ENCODE measurements at regions not wholly inside any gene's neighbourhood (a gene's known extent, or its start where the extent isn't known, plus 50 kb on each side); places are given as distances from the start of the nearest gene placed in this dataset.

DNA sequence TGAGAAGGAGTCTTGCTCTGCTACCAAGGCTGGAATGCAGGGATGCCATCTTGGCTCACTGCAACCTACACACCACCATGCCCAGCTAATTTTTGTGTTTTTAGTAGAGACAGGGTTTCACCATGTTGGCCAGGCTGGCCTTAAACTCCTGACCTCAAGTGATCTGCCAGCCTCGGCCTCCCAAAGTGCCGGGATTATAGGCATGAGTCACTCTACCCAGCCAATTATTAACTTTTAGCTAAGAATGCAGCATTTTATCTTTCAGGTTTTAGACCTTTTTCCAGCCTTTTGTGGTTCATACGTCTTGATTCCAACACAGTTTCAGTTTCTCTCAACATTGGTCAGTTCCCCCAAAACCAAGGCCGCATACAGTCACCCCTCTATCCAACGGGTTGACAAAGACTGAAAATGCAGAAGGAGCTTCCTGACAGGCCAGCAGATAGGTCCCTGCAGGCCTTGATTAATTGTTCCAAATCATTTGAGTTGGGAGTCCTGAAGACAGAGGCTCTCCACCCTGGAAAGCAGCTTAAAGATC, 262.2 kb upstream of the KLHL29 start:
- H3K4me1 ChIP-seq (ENCODE audit: control insufficient read depth, extremely low read depth, insufficient read depth, low read length) = no peaks in the 10 kb centered on the region
- H3K36me3 ChIP-seq (ENCODE audit: control insufficient read depth, insufficient read depth, low read length) = no peaks in the 10 kb centered on the region
- TF ChIP-seq, protein P1, sequence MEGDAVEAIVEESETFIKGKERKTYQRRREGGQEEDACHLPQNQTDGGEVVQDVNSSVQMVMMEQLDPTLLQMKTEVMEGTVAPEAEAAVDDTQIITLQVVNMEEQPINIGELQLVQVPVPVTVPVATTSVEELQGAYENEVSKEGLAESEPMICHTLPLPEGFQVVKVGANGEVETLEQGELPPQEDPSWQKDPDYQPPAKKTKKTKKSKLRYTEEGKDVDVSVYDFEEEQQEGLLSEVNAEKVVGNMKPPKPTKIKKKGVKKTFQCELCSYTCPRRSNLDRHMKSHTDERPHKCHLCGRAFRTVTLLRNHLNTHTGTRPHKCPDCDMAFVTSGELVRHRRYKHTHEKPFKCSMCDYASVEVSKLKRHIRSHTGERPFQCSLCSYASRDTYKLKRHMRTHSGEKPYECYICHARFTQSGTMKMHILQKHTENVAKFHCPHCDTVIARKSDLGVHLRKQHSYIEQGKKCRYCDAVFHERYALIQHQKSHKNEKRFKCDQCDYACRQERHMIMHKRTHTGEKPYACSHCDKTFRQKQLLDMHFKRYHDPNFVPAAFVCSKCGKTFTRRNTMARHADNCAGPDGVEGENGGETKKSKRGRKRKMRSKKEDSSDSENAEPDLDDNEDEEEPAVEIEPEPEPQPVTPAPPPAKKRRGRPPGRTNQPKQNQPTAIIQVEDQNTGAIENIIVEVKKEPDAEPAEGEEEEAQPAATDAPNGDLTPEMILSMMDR (conservative IDR thresholded peaks at IDR 0.05 in 1 of 2, IDR thresholded peaks at IDR 0.05 in 1 of 2; ENCODE audit: low read depth in 1 of 2, low read length in 2 of 2) = no peak
- TF ChIP-seq EZH2 (IDR thresholded peaks at IDR 0.05; ENCODE audit: low read length, missing control alignments) = no peak
- no peak overlapping the region for H3K4me3 ChIP-seq (replicated peaks in 1 of 4; ENCODE audit: control extremely low read depth in 1 of 4, insufficient read depth in 1 of 4, low read depth in 3 of 4, low read length in 4 of 4)
- H3K9ac ChIP-seq (ENCODE audit: insufficient read depth, low read length) = no peak overlapping the region
- H4K20me1 ChIP-seq (ENCODE audit: control insufficient read depth, extremely low read depth, insufficient read depth, low read length) = no peaks in the 10 kb centered on the region
- no peaks in the 10 kb centered on the region for H3K9me3 ChIP-seq (ENCODE audit: control insufficient read depth, insufficient read depth, low read depth, low read length)
- no peak overlapping the region for H3K4me2 ChIP-seq (ENCODE audit: extremely low read depth, insufficient read depth, low read length)
- H3K27me3 ChIP-seq (ENCODE audit: control insufficient read depth, insufficient read depth, low read length) = no peaks in the 10 kb centered on the region
- H3K27ac ChIP-seq (ENCODE audit: insufficient read depth, low read length) = no peak overlapping the region
- no peak for DNase-seq (ENCODE audit: low read depth in 2 of 2)
- no peak overlapping the region for H2AFZ ChIP-seq (ENCODE audit: low read length)
- H3K79me2 ChIP-seq (ENCODE audit: control insufficient read depth, insufficient read depth, low read length) = no peaks in the 10 kb centered on the region

DNA sequence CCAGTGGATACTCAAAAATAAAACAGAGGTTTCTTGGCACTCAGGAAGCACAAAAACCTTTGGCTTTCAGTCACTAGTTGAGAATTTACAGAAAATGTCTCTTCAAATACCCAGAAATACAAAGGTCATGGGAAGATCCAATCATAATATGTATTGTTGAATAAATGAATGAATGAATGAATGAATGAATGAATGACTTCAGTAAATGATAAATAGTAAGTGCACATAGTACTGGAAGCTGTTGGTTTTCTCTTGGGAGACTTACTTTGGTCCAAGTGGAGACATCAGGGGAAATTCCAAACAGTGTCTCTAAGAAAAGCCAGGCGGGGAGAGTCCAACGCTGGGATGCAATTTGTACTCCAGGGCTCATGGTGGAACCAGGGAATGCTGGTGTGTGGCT, 261.3 kb upstream of the KLHL29 start:
- H2AFZ ChIP-seq (ENCODE audit: low read length) = no peak overlapping the region
- H3K4me1 ChIP-seq (ENCODE audit: control insufficient read depth, extremely low read depth, insufficient read depth, low read length) = no peaks in the 10 kb centered on the region
- H3K27me3 ChIP-seq (ENCODE audit: control insufficient read depth, insufficient read depth, low read length) = no peaks in the 10 kb centered on the region
- no peak for DNase-seq (ENCODE audit: low read depth in 2 of 2)
- H4K20me1 ChIP-seq (ENCODE audit: control insufficient read depth, extremely low read depth, insufficient read depth, low read length) = no peaks in the 10 kb centered on the region
- H3K79me2 ChIP-seq (ENCODE audit: control insufficient read depth, insufficient read depth, low read length) = no peaks in the 10 kb centered on the region
- H3K9me3 ChIP-seq (ENCODE audit: control insufficient read depth, insufficient read depth, low read depth, low read length) = no peaks in the 10 kb centered on the region
- no peak overlapping the region for H3K9ac ChIP-seq (ENCODE audit: insufficient read depth, low read length)
- H3K4me3 ChIP-seq (replicated peaks in 1 of 4; ENCODE audit: control extremely low read depth in 1 of 4, insufficient read depth in 1 of 4, low read depth in 3 of 4, low read length in 4 of 4) = no peak overlapping the region
- H3K4me2 ChIP-seq (ENCODE audit: extremely low read depth, insufficient read depth, low read length) = no peak overlapping the region
- no peaks in the 10 kb centered on the region for H3K36me3 ChIP-seq (ENCODE audit: control insufficient read depth, insufficient read depth, low read length)
- H3K27ac ChIP-seq (ENCODE audit: insufficient read depth, low read length) = no peak overlapping the region
- TF ChIP-seq EZH2 (IDR thresholded peaks at IDR 0.05; ENCODE audit: low read length, missing control alignments) = no peak
- TF ChIP-seq, protein P1 (conservative IDR thresholded peaks at IDR 0.05 in 1 of 2, IDR thresholded peaks at IDR 0.05 in 1 of 2; ENCODE audit: low read depth in 1 of 2, low read length in 2 of 2) = no peak

DNA sequence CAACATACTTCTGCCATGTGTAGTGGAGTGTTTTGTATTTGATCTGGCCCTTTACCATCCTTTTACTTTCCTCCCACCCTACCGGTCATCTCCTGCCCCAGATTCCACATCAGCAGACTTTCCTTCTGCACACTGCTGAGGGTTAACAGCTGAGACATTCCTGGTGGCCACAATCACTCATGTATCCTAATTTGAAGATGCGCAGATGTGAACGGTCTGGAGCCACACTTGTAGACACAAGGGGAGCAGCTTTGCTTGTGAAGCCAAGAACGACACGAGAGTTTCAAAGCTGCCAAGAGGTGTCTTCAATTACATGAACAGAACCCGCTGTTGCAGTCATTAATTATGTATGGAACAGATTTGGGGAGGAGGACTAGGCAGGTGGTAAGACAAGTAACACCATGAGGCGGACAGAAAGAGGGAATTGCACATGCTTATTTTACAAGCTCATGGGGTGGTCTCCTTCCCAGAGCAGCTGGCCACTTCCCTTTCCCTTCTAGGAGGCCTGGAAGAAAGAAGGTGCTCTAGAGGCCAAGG, 260.7 kb upstream of the KLHL29 start:
- H3K4me1 ChIP-seq (ENCODE audit: control insufficient read depth, extremely low read depth, insufficient read depth, low read length) = no peaks in the 10 kb centered on the region
- H3K9me3 ChIP-seq (ENCODE audit: control insufficient read depth, insufficient read depth, low read depth, low read length) = no peaks in the 10 kb centered on the region
- H2AFZ ChIP-seq (ENCODE audit: low read length) = no peak overlapping the region
- no peaks in the 10 kb centered on the region for H4K20me1 ChIP-seq (ENCODE audit: control insufficient read depth, extremely low read depth, insufficient read depth, low read length)
- H3K27ac ChIP-seq (ENCODE audit: insufficient read depth, low read length) = no peak overlapping the region
- H3K4me2 ChIP-seq (ENCODE audit: extremely low read depth, insufficient read depth, low read length) = no peak overlapping the region
- no peak overlapping the region for H3K4me3 ChIP-seq (replicated peaks in 1 of 4; ENCODE audit: control extremely low read depth in 1 of 4, insufficient read depth in 1 of 4, low read depth in 3 of 4, low read length in 4 of 4)
- H3K9ac ChIP-seq (ENCODE audit: insufficient read depth, low read length) = no peak overlapping the region
- no peak for TF ChIP-seq EZH2 (IDR thresholded peaks at IDR 0.05; ENCODE audit: low read length, missing control alignments)
- no peaks in the 10 kb centered on the region for H3K79me2 ChIP-seq (ENCODE audit: control insufficient read depth, insufficient read depth, low read length)
- H3K36me3 ChIP-seq (ENCODE audit: control insufficient read depth, insufficient read depth, low read length) = no peaks in the 10 kb centered on the region
- no peaks in the 10 kb centered on the region for H3K27me3 ChIP-seq (ENCODE audit: control insufficient read depth, insufficient read depth, low read length)
- no peak for DNase-seq (ENCODE audit: low read depth in 2 of 2)
